Uterus (tissue), 3 donors: ENCODE measurements at regions not wholly inside any gene's neighbourhood (a gene's known extent, or its start where the extent isn't known, plus 50 kb on each side); places are given as distances from the start of the nearest gene placed in this dataset.

ENCODE experiments used
- DNase-seq, 2 donors: peaks; one replicate each; pipeline ENCODE4 v3.0.0-alpha.2; 2019 to 2020
- H3K27ac ChIP-seq, 2 donors: fragments of 200-600 bp; sonication (generic); 1 replicate in 1 of 2; 2 replicates in 1 of 2; pipeline ENCODE4 v1.5.1; 2016 to 2018
- H3K27me3 ChIP-seq, 2 donors: fragments of 200-600 bp; sonication (generic); one replicate each; pipeline ENCODE4 v1.5.1; 2018 to 2019; ENCODE audit warnings: control low read depth in 1 of 2
- H3K36me3 ChIP-seq, 2 donors: fragments of 200-600 bp; sonication (generic); one replicate each; pipeline ENCODE4 v1.5.1; 2019; ENCODE audit warnings: control low read depth in 1 of 2
- H3K4me1 ChIP-seq, 2 donors: fragments of 200-600 bp; sonication (generic); one replicate each; pipeline ENCODE4 v1.5.1; 2018 to 2019; ENCODE audit warnings: control low read depth in 1 of 2
- H3K4me3 ChIP-seq, 2 donors: fragments of 200-600 bp; sonication (generic); 1 replicate in 1 of 2; 2 replicates in 1 of 2; pipeline ENCODE4 v1.5.1; 2018 to 2019; ENCODE audit warnings: mild to moderate bottlenecking in 1 of 2
- H3K9me3 ChIP-seq, 2 donors: fragments of 200-600 bp; sonication (generic); one replicate each; pipeline ENCODE4 v1.5.1; 2019; ENCODE audit warnings: control low read depth in 1 of 2
- CTCF ChIP-seq, 4 experiments: fragments of 200-600 bp in 2 of 4; fragments of 450-650 bp in 2 of 4; sonication (generic) in 2 of 4; IDR thresholded peaks; one replicate each; pipeline ENCODE4 v1.5.1; 2016 to 2019; ENCODE audit warnings: antibody characterized with exemption in 4 of 4, mild to moderate bottlenecking in 2 of 4, moderate library complexity in 1 of 4
- POLR2A ChIP-seq, 2 donors: fragments of 450-650 bp; IDR thresholded peaks; one replicate each; pipeline ENCODE4 v1.6.1; 2016; ENCODE audit warnings: antibody characterized with exemption in 2 of 2, mild to moderate bottlenecking in 1 of 2, moderate library complexity in 1 of 2
- intact Hi-C: fragments of 100-400 bp; cut with DNase I; formaldehyde crosslinking; loops from one replicate; pipeline ENCODE4 v1.15.1; 2023; ENCODE audit warnings: low total_unique reads
- donor health status: DM: yes; HTN: yes; CAD: no.

GRCh38 chr4:8775751-8776355, 95.8 kb downstream of the HMX1 start:
- Histone ChIP-seq H3K27ac (no peak overlapping the region), H3K4me3 (no peak overlapping the region), H3K36me3 (no peaks in the 10 kb centered on the region), H3K9me3 (no peaks in the 10 kb centered on the region), H3K27me3 (no peaks in the 10 kb centered on the region), H3K4me1 (no peaks in the 10 kb centered on the region)
- no peak for TF ChIP-seq CTCF (IDR thresholded peaks at IDR 0.05)
- no peak for TF ChIP-seq POLR2A (IDR thresholded peaks at IDR 0.05)
- DNase-seq, result no peak
- intact Hi-C loops, result no loop called here

GRCh38 chr4:8775121-8775520, 96.5 kb downstream of the HMX1 start:
- TF ChIP-seq POLR2A (IDR thresholded peaks at IDR 0.05) (no peak), CTCF (IDR thresholded peaks at IDR 0.05) (no peak)
- Histone ChIP-seq H3K36me3 (no peaks in the 10 kb centered on the region), H3K27ac (no peak overlapping the region), H3K9me3 (no peaks in the 10 kb centered on the region), H3K4me3 (no peak overlapping the region), H3K27me3 (no peaks in the 10 kb centered on the region), H3K4me1 (no peaks in the 10 kb centered on the region)
- intact Hi-C loops, result no loop called here
- DNase-seq, result no peak

GRCh38 chr4:8774071-8774470, 97.6 kb downstream of the HMX1 start:
- no peaks in the 10 kb centered on the region for H3K9me3 ChIP-seq
- H3K36me3 ChIP-seq, result no peaks in the 10 kb centered on the region
- DNase-seq, result no peak
- TF ChIP-seq CTCF (IDR thresholded peaks at IDR 0.05), result no peak
- TF ChIP-seq POLR2A (IDR thresholded peaks at IDR 0.05), result no peak
- H3K27me3 ChIP-seq, result no peaks in the 10 kb centered on the region
- H3K4me3 ChIP-seq, result no peak overlapping the region
- intact Hi-C loops, result no loop called here
- no peak overlapping the region for H3K27ac ChIP-seq
- H3K4me1 ChIP-seq, result no peaks in the 10 kb centered on the region

GRCh38 chr4:8773124-8773931, 98.3 kb downstream of the HMX1 start:
- TF ChIP-seq CTCF (IDR thresholded peaks at IDR 0.05) (no peak), POLR2A (IDR thresholded peaks at IDR 0.05) (no peak)
- Histone ChIP-seq H3K4me1 (no peaks in the 10 kb centered on the region), H3K9me3 (no peaks in the 10 kb centered on the region), H3K27me3 (no peaks in the 10 kb centered on the region), H3K36me3 (no peaks in the 10 kb centered on the region), H3K27ac (no peak overlapping the region), H3K4me3 (no peak overlapping the region)
- DNase-seq, result no peak
- intact Hi-C loops, result no loop called here

GRCh38 chr4:8772499-8773123, 99.0 kb downstream of the HMX1 start:
- Histone ChIP-seq H3K4me3 (no peak overlapping the region), H3K27ac (no peak overlapping the region), H3K4me1 (no peaks in the 10 kb centered on the region), H3K27me3 (no peaks in the 10 kb centered on the region), H3K9me3 (no peaks in the 10 kb centered on the region), H3K36me3 (no peaks in the 10 kb centered on the region)
- no peak for TF ChIP-seq POLR2A (IDR thresholded peaks at IDR 0.05)
- no peak for TF ChIP-seq CTCF (IDR thresholded peaks at IDR 0.05)
- intact Hi-C loops, result no loop called here
- no peak for DNase-seq
